Peyer's patch (tissue), 4 donors: ENCODE measurements at regions not wholly inside any gene's neighbourhood (a gene's known extent, or its start where the extent isn't known, plus 50 kb on each side); places are given as distances from the start of the nearest gene placed in this dataset.

Experiments used
- CTCF ChIP-seq, 6 experiments: fragments of 450-650 bp in 4 of 6; fragments of 200-600 bp in 2 of 6; sonication (generic) in 1 of 6; IDR thresholded peaks; one replicate each; pipeline ENCODE4 v1.5.1; 2017 to 2019; ENCODE audit warnings: antibody characterized with exemption in 6 of 6, mild to moderate bottlenecking in 3 of 6, moderate library complexity in 1 of 6
- POLR2A ChIP-seq, 2 donors: fragments of 450-650 bp; IDR thresholded peaks; one replicate each; pipeline ENCODE4 v1.5.1; 2017; ENCODE audit warnings: antibody characterized with exemption in 2 of 2, mild to moderate bottlenecking in 2 of 2, moderate library complexity in 2 of 2

- TF ChIP-seq POLR2A (IDR thresholded peaks at IDR 0.05) (no peak), CTCF (IDR thresholded peaks at IDR 0.05) (no peak)
These were observed 53.5 kb upstream of the PCSK6 start for GRCh38 chr15:101543026-101543390.
